HG02678 (cell line): ENCODE measurements at regions not wholly inside any gene's neighbourhood (a gene's known extent, or its start where the extent isn't known, plus 50 kb on each side); places are given as distances from the start of the nearest gene placed in this dataset.
"Not testable (repeated sequence)": the region's sequence is repeated elsewhere in the genome, so short reads cannot be mapped to it uniquely, and the experiment has no call there.

ENCODE experiments used
- ATAC-seq: cut with Tn5 transposase; IDR thresholded peaks from one replicate; pipeline ENCODE4 v1.9.1; 2021; ENCODE audit warnings: mild to moderate bottlenecking, moderate library complexity; ENCODE audit not compliant: unreplicated experiment

DNA sequence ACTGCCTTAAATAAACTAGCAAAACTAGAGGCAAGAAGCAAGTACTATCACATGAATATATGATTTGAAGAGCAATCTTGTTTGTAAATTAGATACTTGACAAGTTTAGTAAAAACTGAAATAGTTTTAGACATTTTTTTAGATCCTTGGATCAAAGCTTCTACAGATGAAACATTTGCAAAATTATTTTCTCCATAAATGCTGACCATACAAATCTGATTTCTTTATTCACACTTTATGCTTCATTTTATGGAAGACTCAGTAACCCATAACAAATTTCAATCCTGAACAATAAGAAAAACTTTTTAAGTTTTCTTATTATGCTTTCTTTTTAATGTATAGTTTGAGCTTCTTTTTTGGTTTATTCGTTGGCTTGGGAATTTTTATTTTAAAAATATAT is 750.2 kb upstream of the SLITRK5 start:
- no peak for ATAC-seq

DNA sequence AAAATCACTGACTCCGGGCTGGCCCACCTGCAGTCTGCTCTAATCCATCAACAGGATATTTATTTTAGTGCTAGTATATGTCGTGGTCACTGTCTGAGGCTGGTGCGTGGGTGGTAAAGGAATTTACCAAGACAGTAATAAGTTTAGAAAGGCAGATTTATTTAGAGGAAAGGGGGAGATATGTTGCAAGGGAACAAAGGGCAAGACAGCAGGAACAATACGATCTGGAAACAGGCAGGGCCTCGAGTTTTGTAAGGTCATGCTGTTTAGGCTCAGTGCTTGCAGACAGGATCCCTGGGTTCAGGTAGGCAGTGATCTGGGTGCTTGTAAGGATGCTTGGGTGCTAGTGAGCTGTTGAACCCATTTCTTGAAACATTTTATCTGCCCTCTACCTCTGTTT is 748.2 kb upstream of the SLITRK5 start:
- no peak for ATAC-seq

DNA sequence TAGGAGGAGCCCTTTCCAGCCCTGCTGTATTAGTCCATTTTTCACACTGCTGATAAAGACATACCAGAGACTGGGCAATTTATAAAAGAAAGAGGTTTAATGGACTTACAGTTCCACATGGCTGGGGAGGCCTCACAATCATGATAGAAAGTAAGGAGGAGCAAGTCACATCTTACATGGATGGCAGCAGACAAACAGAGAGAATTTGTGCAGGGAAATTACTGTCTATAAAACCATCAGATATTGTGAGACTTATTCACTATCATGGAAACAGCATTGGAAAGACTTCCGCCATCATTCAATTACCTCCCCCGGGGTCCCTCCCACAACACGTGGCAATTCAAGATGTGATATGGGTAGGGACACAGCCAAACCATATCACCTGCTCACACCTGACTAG is 744.3 kb upstream of the SLITRK5 start:
- not testable (repeated sequence) for ATAC-seq

DNA sequence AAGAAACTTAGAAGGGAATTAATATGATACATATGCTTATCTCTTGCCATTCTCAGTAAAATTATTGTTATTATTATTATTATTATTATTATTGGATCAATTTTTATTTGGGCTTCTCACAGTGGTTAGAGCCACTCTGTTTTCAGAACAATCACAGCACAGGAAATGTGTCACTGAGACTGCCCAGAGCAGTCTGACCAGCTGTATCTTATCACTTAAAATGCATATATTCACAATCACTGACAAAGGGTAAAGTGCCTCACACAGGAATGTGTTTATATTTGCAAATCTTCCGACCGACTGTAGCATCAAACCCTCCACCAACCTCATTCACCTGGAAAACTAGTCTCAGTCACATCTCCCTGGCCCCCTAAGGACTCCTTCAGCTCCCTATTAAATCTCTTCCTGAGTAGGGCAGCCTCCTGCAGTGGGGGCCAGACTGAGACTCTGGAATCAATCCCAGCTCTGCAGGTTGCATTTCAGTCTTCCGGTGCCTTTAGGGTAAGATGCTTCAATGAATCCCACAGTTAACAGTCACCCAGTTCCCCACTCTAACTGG is 738.3 kb upstream of the SLITRK5 start:
- ATAC-seq, result no peak

DNA sequence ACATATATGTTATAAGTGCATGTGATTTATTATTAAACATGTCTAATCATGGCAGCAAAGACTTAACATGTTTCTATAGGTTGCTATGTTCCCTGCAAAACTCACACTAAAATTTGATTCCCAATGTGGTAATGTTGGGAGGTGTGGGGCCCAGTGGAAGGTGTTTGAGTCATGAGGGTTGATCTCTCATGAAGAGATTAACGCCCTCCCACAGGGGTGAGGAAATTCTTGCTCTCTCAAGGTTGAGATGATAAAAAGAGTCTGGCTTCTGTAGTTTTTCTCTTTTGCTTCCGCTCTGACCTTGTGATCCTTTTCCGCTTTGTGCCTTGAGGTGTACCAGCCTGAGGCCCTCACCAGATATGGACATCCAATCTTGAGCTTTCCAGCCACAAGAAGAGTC is 737.5 kb upstream of the SLITRK5 start:
- no peak for ATAC-seq

GRCh38 chr13:86937316-86937715 is 733.9 kb upstream of the SLITRK5 start:
- ATAC-seq, result no peak

- no peak for ATAC-seq
These were observed 725.6 kb upstream of the SLITRK5 start for GRCh38 chr13:86945584-86945983.

GRCh38 chr13:86946734-86947133 is 724.4 kb upstream of the SLITRK5 start:
- no peak for ATAC-seq

- no peak for ATAC-seq
These were observed 716.8 kb upstream of the SLITRK5 start for GRCh38 chr13:86954341-86954740.

- no peak for ATAC-seq
These were observed 710.3 kb upstream of the SLITRK5 start for GRCh38 chr13:86960876-86961275.

DNA sequence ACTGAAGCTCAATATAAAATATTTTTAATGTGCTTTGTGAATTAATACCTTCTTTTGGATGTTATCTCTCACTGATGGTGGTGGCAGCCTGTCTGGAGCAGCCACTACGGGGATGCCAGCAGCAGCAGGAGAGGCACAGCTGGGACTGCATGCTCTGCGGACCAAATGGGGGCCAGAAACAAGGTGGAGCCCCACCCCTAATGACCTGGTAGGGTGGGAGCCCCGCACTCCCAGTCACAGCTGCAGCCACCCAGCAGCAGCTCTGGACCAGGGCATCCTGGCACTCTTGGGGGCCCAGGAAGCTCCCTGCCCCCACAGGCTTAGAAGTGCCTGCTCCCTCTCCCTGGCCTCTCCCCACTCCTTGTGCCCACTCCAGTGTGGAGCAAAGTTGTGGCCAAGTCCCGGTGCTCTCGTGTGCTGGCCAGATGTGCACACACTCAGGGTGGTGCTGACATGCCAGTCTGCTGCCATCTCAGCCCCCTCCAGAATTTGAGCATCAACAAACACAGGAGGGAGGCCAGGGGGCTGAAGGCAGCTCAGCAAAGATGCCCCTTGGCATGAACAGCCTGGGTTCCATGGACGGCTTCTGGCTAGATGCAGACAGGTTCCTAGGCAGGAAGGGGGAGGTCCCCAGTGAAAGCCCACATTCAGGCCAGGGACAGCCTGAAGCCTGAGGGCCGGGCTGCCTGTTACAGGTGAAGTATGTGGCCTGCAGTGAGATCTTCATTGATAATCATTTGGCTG is 696.7 kb upstream of the SLITRK5 start:
- no peak for ATAC-seq

DNA sequence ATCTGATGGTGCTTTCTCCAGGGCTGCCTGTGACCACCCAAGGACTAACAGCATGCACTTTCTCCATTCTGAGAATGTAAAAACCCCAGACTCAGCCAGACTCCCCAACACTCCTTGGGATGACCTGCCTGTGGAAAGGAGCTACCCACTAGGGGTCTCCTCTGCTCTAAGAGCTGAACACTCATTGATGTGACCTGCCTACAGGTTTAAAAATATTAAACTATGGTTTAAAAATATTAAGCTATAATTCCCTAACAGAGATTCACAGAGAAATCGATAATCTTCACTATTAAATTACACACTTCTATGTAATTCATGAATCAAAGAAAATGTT is 696.2 kb upstream of the SLITRK5 start:
- ATAC-seq, result no peak

GRCh38 chr13:86976521-86977324 is 694.4 kb upstream of the SLITRK5 start:
- no peak for ATAC-seq

DNA sequence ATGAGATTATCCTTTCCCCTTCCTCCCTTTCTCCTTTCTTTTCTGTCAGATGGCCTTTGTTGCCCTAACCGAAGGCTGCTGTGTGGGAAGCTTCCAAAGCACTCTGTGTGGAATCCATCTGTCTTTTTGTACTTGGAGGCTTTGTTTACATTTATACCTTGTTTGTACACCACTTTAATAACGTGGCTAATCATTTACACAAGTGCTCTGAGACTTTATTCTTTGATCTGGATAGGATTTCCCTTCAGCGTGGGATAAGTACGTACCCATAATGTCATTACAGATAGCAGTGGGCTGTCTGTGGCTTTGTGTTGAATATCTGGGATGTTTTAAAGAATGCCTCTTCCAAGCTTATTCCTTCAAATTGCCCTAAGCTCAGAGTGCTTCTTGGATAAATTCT is 684.7 kb upstream of the SLITRK5 start:
- no peak for ATAC-seq

DNA sequence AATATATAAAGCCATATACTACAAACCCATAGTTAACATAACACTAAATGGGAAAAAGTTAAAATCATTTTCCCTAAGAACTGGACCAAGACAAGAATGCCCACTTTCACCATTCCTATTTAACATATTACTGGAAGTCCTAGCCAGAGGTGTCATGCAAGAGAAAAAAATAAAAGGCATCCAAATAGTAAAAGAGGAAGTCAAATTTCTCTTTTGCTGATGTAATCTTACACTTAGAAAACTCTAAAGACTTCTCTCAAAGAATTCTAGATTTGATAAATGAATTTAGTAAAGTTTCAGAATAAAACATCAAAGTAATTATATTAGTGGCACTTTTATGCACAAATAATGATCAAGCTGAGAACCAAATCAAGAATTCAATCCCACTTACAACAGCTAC is 678.9 kb upstream of the SLITRK5 start:
- ATAC-seq, result no peak

DNA sequence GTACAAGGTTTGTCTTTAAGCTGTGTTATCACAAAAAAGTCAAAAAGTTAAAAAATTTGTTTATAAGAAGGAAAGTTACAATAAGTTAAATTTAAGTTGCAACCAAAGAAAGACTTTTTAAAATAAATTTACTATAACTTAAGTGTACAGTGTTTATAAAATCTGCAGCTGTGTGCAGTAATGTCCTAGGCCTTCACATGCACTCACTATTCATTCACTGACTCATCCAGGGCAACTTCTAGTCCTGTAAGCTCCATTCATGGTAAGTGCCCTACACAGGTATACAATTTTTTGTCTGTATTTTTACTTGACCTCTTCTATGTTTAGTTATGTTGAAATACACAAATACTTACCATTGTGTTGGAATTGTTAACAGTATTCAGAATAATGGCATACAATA is 667.9 kb upstream of the SLITRK5 start:
- ATAC-seq, result no peak

GRCh38 chr13:87005511-87005910 is 665.7 kb upstream of the SLITRK5 start:
- no peak for ATAC-seq

- no peak for ATAC-seq
These were observed 635.6 kb upstream of the SLITRK5 start for GRCh38 chr13:87035526-87035925.

DNA sequence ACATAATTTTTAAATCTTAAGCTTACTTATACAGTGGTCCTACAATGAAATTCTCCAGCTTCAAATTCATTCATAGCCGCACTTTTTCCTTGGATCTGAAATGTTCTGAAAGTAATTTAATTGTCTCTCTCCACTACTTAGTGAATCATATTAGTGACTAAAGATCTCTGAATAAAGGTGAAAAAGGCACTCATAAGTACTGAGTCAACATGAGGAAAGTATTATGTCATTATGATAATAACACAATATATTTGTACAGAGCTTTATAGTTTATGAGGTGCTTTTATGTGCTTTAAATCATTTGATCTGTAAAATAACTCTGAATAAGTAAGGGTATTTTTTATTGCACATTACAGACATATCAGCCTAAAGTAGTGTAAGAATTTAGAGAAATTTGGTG is 628.2 kb upstream of the SLITRK5 start:
- no peak for ATAC-seq

DNA sequence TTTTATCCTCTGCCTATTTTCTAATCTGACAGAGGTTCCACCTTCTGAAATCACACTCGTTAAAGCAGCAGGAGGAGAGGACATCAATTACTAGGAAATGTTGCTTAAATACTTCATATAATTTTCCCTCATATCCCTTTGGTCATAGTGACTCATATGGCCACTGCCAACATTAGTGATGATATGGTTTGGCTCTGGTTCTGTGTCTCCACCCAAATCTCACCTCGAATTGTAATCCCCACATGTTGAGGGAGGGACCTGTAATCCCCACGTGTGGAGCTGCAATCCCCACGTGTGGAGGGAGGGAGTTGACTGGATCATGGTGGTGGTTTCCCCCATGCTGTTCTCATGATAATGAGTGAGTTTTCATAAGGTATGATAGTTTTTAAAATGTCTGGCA is 618.4 kb upstream of the SLITRK5 start:
- no peak for ATAC-seq

DNA sequence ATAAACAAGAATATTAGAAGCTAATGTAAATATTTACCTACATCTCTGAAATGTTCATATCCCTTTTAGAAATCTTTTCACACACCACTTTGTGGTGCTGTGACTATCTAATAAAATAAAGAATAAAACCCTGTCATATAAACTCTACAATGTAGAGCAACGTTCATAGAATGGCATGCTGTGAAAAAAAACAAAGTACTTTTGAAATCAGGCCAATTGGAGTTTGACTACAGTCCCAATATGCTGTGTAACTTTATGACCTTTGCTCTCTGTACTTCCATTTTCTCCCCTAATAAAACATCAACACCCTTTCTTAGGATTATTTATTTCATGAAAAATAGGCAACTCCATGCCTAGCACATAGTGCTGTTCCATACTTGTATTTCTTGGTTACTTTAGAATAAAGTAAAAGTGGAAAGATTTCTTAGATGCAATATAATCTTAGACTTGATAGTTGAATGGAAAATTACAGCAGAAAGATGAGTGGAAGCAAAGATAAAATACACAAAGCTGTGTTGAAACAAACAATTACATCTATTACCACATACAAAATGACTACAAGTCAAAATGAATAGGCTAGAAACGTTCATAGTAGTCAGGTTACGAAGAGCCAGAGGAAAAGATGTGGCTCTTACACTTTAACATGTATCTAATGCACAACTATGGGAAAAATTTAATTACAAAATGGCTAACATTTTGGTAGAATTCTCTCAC is 613.2 kb upstream of the SLITRK5 start:
- no peak for ATAC-seq
